ENCODE measurements at regions not wholly inside any gene's neighbourhood (a gene's known extent, or its start where the extent isn't known, plus 50 kb on each side); places are given as distances from the start of the nearest gene placed in this dataset.

GRCh38 chr4:113822555-113823290 is 61.2 kb upstream of the CAMK2D start:
- TF ChIP-seq CTCF (IDR thresholded peaks at IDR 0.05; ENCODE audit: low read depth, low read length, missing control alignments), result no peak
- in situ Hi-C loops (cut with HindIII; ENCODE audit: low pct_ligation_motif_present, low sequenced_read_pairs), result no loop called here
- Histone ChIP-seq H3K4me3 (ENCODE audit: low read depth, low read length) (no peak overlapping the region), H3K27ac (no peak overlapping the region), H3K27me3 (replicated peaks) (no peaks in the 10 kb centered on the region), H3K36me3 (replicated peaks) (no peaks in the 10 kb centered on the region)
- DNase-seq, result no peak

GRCh38 chr4:113821856-113822255 is 60.3 kb upstream of the CAMK2D start:
- in situ Hi-C loops (cut with HindIII; ENCODE audit: low pct_ligation_motif_present, low sequenced_read_pairs), result no loop called here
- H3K27me3 ChIP-seq (replicated peaks), result no peaks in the 10 kb centered on the region
- no peak for TF ChIP-seq CTCF (IDR thresholded peaks at IDR 0.05; ENCODE audit: low read depth, low read length, missing control alignments)
- H3K27ac ChIP-seq, result no peak overlapping the region
- no peak for DNase-seq
- H3K4me3 ChIP-seq (ENCODE audit: low read depth, low read length), result no peak overlapping the region
- H3K36me3 ChIP-seq (replicated peaks), result no peaks in the 10 kb centered on the region

- no peak overlapping the region for H3K27ac ChIP-seq
Observed at GRCh38 chr4:113820108-113820507, 58.6 kb upstream of the CAMK2D start.

GRCh38 chr4:113815826-113816225 is 54.3 kb upstream of the CAMK2D start:
- H3K36me3 ChIP-seq (replicated peaks), result no peaks in the 10 kb centered on the region
- no peak overlapping the region for H3K4me3 ChIP-seq (ENCODE audit: low read depth, low read length)
- no peak for DNase-seq
- H3K27ac ChIP-seq, result no peak overlapping the region
- in situ Hi-C loops (cut with HindIII; ENCODE audit: low pct_ligation_motif_present, low sequenced_read_pairs), result no loop called here
- no peaks in the 10 kb centered on the region for H3K27me3 ChIP-seq (replicated peaks)
- no peak for TF ChIP-seq CTCF (IDR thresholded peaks at IDR 0.05; ENCODE audit: low read depth, low read length, missing control alignments)

More at GRCh38 chr4:113820108-113820507, 58.6 kb upstream of the CAMK2D start:
- Histone ChIP-seq H3K36me3 (replicated peaks) (no peaks in the 10 kb centered on the region), H3K27me3 (replicated peaks) (no peaks in the 10 kb centered on the region), H3K4me3 (ENCODE audit: low read depth, low read length) (no peak overlapping the region)
- DNase-seq, result no peak
- no peak for TF ChIP-seq CTCF (IDR thresholded peaks at IDR 0.05; ENCODE audit: low read depth, low read length, missing control alignments)
- in situ Hi-C loops (cut with HindIII; ENCODE audit: low pct_ligation_motif_present, low sequenced_read_pairs), result no loop called here

GRCh38 chr4:113811359-113811758 is 49.8 kb upstream of the CAMK2D start:
- in situ Hi-C loops (cut with HindIII; ENCODE audit: low pct_ligation_motif_present, low sequenced_read_pairs), result no loop called here
- DNase-seq, result no peak
- no peak for TF ChIP-seq CTCF (IDR thresholded peaks at IDR 0.05; ENCODE audit: low read depth, low read length, missing control alignments)
- Histone ChIP-seq H3K27ac (no peak overlapping the region), H3K27me3 (replicated peaks) (no peaks in the 10 kb centered on the region), H3K36me3 (replicated peaks) (no peaks in the 10 kb centered on the region), H3K4me3 (ENCODE audit: low read depth, low read length) (no peak overlapping the region)

Data from brain microvascular endothelial cell (primary cell).